Fibroblast of skin of left quadriceps (primary cell): ENCODE measurements at regions not wholly inside any gene's neighbourhood (a gene's known extent, or its start where the extent isn't known, plus 50 kb on each side); places are given as distances from the start of the nearest gene placed in this dataset.
A peak's percentile ranks its signal among the peaks of the same experiment; 100 is the strongest.

Source experiments
- DNase-seq, 2 experiments: peaks; one replicate each; pipeline ENCODE4 v3.0.0-alpha.2; 2013; ENCODE audit warnings: low read depth in 2 of 2

- no peak for DNase-seq
These were observed 131.1 kb upstream of the COL21A1 start for GRCh38 chr6:56378507-56378906.

GRCh38 chr6:56377295-56377694, 129.9 kb upstream of the COL21A1 start:
- DNase-seq = no peak

GRCh38 chr6:56375806-56376205, 128.4 kb upstream of the COL21A1 start:
- DNase-seq = no peak

GRCh38 chr6:56374841-56375369, 127.5 kb upstream of the COL21A1 start:
- DNase-seq = peak in 1 of 2 experiments; percentile 31

- DNase-seq = no peak
These were observed 125.1 kb upstream of the COL21A1 start for GRCh38 chr6:56372406-56372995.

GRCh38 chr6:56370561-56371211, 123.3 kb upstream of the COL21A1 start:
- peak; percentile 76 for DNase-seq

GRCh38 chr6:56370127-56370540, 122.8 kb upstream of the COL21A1 start:
- DNase-seq = no peak

- no peak for DNase-seq
These were observed 121.1 kb upstream of the COL21A1 start for GRCh38 chr6:56368491-56368890.

GRCh38 chr6:56366141-56366852, 118.9 kb upstream of the COL21A1 start:
- DNase-seq = no peak

GRCh38 chr6:56364827-56365339, 117.5 kb upstream of the COL21A1 start:
- peak; percentile 85 to 86 for DNase-seq

GRCh38 chr6:56364431-56364826, 117.0 kb upstream of the COL21A1 start:
- no peak for DNase-seq

GRCh38 chr6:56363796-56364430, 116.5 kb upstream of the COL21A1 start:
- no peak for DNase-seq

GRCh38 chr6:56361812-56362211, 114.4 kb upstream of the COL21A1 start:
- no peak for DNase-seq

- DNase-seq = no peak
These were observed 112.0 kb upstream of the COL21A1 start for GRCh38 chr6:56359201-56359899.

GRCh38 chr6:56357616-56358373, 110.4 kb upstream of the COL21A1 start:
- no peak for DNase-seq

GRCh38 chr6:56356426-56356825, 109.0 kb upstream of the COL21A1 start:
- no peak for DNase-seq

- no peak for DNase-seq
These were observed 106.5 kb upstream of the COL21A1 start for GRCh38 chr6:56353860-56354259.

GRCh38 chr6:56350628-56351260, 103.4 kb upstream of the COL21A1 start:
- DNase-seq = no peak

GRCh38 chr6:56349194-56349593, 101.8 kb upstream of the COL21A1 start:
- DNase-seq = peak; percentile 83 to 85

- no peak for DNase-seq
These were observed 101.2 kb upstream of the COL21A1 start for GRCh38 chr6:56348578-56348977.
